Activated T-cell treated with anti-CD3 and anti-CD28 coated beads, Interleukin-2, amount 50 U/mL, for 1 hour (primary cell): ENCODE measurements at regions not wholly inside any gene's neighbourhood (a gene's known extent, or its start where the extent isn't known, plus 50 kb on each side); places are given as distances from the start of the nearest gene placed in this dataset.
"Not testable (repeated sequence)": the region's sequence is repeated elsewhere in the genome, so short reads cannot be mapped to it uniquely, and the experiment has no call there.

ENCODE experiments used
- DNase-seq: peaks from one replicate; pipeline ENCODE4 v3.0.0-alpha.2; 2020

DNA sequence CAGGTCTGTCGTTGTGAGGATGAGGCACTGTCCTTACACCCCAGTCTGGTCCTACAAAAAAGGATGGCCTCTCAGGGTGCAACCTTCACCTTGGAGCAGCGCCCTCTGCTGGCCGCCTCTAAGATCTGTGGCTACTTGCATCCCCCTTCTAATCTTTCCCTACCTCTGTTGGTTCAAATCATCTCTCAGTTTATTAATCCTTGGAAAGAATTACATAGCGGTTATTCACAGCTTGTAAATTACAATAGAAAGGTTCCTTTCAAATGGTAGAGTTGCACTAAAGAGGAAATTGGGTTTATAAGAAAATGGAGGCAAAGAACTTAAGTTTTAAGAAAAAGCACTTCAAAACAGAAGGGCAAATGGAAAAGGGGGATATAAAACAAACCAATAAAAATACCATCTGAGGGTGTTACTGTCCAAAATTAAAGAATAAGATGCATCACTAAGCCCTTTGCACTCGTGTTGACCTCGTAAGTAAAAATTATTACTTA lies 102.0 kb upstream of the PLEKHM1 start:
- DNase-seq = peak; percentile 78

DNA sequence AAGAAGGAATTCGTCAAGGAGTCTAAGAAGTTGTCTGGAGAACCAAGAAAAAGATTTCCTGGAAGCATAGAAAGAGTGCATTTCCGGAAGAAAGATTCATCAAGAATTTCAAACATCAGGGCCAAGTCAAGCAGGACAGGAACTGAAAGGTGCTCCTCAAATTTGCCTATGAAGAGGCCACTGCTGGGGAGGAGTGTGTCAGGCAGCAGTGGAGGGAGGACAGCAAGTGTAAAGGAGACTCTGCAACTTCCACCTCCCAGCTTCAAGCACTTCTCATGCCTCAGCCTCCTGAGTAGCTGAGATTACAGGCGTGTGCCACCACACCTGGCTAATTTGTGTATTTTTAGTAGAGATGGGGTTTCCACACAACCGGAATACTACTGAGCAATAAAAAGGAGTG lies 105.8 kb upstream of the PLEKHM1 start:
- not testable (repeated sequence) for DNase-seq

DNA sequence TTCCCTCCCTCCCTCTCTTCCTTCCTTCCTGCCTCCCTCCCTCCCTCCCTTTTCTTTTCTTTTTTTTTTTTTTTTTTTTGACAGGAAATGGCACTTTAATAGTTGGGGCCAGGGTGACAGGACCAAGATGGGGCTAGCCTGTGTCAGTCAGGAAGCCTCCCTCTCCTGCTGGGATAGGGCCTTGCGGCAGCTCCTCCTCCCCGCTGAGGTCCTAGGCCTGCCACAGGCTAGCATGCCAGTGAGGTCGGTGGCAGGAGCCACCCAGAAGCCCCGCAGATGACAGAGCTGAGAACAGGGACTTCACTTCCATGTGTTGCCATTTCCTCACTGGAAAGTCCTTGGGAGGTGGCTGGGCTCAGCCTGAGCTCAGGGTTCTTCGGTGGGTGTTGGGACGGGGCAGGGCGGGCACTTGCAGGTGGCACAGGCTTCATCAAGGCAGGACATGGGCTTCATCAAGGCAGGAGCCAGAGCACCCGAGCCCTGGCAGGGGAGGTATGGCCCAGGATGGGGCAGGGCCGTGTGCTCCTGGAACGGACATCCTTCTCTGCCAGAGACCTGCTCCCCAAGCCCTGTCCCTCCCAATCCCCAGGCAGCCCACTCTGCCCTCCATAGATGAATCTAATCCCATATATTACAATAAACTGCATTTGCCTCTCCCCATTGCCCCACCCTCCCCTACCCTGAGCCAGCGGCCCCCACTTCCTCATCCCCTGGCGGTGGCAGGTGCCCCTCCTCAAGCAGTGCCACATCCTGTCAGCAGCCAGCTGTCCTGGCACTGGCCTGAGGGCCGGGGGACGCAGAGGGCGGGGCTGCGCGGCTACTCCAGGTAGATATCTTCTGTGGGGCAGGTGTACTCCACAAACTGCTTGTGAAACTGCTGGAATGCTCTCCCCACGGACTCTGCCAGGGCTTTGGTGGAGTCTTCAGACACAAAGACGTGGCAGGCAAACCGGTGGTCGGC lies 109.8 kb upstream of the PLEKHM1 start:
- not testable (repeated sequence) for DNase-seq

DNA sequence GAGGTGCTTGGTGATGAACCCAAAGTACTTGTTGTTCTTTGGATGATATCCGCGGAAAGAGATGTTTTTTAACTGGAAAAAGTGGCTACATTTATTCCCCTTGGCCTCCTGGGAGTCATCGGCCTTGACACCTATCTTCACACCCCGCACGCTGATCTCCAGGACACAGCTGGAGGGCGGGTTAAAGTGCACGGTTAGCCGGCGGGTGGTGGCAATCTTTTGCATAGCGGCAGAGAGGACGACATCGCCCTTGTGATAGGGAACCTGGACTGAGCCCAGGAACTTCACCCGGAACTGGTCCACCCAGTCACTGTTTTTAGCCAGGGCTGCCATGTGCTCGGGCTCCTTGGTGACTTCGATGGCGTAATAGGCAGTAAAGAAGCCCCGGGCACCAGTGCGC lies 110.5 kb upstream of the PLEKHM1 start:
- not testable (repeated sequence) for DNase-seq

DNA sequence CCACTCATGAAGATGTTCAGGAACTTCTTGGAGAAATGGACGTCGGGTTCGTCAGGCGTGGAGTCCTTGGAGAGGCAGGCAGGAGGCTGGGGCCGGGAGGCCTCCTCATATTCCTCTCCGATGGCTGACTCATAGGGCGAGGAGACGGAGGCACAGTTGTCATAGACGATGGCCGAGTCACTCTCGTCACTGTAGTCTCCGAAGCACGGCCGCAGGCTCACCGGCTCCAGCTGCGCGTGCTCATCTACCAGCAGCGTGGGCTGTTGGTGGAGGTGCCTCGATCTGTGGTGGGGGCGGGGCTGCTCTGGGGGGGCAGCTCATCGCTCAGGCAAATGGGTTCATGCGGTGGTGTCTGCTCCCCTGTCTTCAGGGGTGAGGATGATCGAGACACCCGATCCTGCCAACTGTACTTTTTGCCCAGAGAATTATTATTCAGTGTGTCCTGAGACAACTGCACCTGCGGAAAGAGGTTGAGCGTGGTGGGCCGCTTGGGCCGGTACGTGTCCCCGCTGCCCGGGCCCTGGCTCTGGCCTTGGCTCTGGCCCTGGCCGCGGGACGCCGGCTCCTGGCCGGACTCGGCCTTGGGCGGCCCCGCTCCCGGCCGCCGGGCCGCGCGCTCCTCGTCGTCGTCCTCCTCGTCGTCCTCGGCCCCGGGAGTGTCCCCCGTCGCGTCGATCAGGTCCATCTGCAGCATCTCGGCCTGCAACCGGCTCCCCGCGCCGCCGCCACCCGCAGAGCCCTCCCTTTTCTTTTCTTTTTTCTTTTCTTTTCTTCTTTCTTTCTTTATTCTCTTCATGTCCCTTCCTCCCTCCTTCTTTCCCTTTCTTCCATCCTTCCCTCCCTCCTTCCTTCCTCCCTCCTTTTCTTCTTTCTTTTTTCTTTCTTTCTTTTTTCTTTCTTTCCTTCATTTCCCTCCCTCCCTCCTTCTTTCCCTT lies 111.4 kb upstream of the PLEKHM1 start:
- DNase-seq = not testable (repeated sequence)

DNA sequence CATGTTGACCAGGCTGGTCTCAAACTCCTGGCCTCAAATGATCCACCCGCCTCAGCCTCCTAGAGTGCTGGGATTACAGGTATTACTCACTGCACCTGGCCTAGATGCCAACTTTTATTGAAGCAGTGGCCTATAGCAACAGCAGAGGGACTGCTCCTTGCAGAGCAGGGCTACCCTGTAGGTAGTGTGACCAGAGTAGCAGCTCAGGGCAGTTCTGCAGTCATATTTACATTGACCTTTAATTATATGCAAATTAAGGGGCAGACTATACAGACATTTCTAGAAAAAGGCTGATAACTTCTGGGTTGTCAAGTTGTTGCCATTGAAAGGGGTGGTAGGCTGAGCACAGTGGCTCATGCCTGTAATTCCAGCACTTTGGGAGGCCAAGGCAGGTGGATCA lies 115.2 kb upstream of the PLEKHM1 start:
- not testable (repeated sequence) for DNase-seq

DNA sequence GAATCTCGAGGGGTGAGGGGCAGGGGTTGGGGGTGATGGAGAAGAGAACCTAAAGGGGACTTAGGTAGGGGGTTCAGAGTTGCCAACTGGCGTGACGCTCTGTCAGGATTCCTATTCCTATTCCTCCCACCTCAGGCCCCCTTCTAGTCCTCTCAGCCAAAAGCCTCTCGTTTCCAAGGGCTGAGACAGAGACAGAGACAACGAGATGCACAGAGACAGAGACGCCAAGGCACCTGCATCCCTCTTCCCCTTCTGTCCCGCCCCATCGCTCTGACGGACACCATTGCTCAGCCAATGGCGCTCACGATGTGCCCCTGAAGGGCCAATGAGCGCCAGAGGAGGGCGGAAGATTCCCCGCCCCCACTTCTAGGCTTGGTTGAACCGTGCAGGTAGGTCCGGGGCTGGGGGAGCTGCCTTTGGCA lies 129.5 kb upstream of the PLEKHM1 start:
- DNase-seq = peak; percentile 89

DNA sequence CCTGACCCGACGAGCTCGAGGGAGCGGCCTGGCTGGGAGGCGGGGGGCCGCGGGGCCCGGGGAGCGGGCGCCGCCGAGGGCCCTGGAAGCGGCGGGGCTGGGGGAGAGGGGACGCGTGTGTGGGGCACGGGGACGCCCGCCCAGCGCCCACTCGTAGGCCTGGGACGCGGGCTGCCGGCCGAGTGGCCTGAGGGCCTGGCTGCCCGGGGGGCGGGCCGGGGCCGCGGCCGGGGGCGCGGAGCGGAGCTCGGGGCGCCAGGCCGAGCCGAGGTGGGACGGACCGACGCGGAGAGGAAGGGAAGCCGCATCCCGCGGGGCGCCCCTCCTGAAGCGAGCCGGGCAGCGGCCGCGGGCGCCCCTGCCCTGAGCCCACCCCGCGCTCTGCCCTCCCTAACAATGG lies 129.9 kb upstream of the PLEKHM1 start:
- not testable (repeated sequence) for DNase-seq

DNA sequence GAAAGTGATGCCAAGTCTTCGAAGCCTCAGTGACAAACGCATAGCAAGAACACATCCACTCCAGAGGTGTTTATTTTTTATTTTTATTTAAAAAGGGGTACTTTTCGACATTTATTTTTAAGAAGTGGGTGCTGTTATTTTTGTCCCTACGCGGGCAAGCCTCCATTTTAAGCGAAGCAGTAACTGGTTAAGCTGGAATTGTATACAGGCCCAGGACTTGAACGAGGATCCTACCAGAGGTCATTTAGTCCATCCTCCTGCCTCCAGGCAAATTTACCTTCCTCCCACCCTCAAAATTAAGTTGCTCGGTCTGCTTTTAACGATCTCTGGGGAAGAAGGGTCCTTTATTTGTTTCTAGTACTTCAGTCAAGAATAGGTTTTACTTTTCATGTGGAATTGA lies 130.6 kb upstream of the PLEKHM1 start:
- not testable (repeated sequence) for DNase-seq

DNA sequence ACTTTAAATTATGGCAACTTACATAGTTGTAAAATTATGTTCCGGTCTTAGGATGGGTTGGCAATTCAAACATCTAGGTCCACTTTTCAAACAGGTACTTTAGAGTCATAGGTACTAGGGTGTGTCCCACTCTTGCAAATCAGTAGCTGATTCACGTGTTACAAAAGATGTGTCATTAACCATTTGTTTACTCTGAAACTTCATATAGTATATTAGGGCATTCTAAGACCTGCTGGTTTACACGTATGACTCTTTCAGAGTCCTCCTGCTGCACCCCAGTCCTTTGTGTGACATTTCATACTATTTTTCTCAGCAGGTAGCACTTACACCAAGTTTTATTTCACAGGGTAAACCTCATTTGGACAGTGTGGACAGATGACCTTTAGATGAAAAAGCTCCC lies 131.8 kb upstream of the PLEKHM1 start:
- DNase-seq = not testable (repeated sequence)

DNA sequence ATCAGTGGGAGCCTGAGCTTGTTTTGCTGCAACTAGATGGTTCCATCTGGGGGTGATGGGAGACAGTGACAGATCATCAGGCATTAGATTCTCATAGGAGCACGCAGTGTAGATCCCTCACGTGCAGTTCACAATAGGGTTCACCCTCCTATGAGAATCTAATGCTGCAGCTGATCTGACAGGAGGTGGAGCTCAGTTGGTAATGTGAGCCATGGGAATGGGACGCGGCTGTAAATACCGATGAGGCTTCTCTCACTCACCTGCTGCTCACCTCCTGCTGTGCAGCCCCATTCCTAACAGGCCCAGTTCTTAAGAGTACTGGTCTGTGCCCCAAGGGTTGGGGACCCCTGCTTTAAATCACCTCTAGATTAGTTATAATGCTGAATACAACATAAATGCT lies 137.5 kb upstream of the PLEKHM1 start:
- DNase-seq = no peak

DNA sequence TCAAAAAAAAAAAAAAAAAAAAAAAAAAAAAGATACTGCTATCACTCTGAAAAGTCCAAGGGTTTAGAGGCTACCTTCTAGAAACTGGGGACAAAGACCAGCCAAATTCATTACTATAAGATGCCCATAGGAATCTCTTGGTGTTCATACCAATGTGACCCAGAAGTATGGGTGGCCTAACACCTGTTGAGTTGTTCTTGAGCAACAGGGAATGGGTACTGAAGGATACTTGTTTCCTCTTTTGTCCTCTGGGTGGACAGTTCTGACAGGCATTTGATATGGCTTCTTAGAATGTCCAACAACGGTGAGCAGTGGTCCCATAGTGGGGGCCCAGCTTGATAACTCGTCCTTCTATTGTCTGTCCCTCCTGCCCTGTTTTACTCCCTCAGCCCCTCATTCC lies 141.4 kb upstream of the PLEKHM1 start:
- DNase-seq = no peak

DNA sequence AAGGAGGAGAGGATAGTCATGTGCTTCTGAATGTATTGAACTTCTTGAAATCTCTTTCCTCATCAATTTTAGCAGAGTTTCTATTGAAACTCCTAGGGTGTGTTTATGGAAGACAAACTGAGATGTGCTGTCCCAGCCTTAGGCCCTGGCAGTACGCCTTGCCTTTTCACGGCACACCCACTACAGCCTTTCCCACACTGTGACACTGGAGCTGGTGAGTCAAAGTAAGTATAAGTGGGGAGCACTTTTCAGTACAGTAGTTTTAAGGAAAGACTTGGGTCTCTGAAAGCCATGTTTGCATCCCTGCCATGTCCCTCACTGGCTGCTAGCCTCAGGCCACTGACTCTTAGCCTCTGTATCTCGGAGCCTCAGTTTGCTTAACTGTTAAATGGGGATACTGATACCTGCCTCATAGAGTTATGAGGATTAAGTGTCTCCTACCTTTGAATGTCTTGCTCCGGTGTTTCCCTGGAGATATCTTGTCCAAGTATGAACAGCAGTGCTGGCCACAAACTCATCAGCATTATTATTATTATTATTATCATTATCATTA lies 144.7 kb upstream of the CRHR1 start:
- no peak for DNase-seq

DNA sequence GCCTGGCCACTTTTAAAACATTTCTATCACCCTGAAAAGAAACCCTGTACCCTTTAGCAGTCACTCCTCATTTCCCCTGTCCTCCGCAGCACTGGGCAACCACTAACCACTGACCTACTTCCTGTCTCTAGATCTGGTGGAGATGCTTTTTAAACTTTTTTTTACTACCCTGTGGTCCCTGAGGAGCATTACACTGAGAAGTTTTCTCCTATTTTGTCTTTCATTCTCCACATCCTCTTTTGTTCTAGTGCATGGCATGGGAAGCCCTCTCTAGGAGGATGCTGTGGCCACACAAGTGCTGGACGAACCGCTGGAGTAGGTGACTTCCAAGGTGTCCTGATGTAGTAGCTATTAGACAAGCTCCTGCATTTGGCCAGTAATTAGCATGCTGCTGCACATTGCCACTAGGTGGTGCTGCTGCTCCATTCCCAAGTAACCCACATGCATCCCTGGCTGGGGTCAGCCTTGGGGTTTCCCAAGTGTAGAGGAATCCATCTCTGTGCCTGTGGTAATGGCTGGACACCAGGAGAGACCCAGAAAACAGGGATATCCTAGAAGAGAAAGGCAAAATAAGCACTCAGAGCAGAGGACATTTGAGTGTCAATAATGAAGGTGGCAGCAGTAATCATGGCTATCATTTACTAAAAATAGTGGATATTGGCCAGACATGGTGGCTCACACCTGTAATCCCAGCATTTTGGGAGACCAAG lies 143.8 kb upstream of the CRHR1 start:
- DNase-seq = peak; percentile 75

DNA sequence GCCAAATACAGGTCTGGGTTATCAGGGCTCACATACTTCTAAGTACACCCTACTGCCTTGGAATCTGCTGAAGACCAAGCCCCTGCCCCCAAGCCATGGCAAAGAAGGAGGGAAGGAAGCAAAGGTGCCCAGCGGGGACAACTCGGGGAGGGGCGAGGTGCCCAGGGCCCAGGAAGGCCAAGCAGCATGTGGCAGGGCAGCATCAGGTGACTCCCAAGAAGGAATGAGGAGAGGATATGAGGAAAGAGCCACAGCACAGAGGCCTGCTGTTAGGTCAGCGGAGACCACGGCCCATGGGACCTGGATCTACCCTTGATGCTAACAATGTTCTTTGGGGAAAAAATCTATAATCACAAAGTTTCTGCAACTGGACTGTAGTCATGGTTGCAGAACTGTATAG lies 142.6 kb upstream of the CRHR1 start:
- DNase-seq = no peak

DNA sequence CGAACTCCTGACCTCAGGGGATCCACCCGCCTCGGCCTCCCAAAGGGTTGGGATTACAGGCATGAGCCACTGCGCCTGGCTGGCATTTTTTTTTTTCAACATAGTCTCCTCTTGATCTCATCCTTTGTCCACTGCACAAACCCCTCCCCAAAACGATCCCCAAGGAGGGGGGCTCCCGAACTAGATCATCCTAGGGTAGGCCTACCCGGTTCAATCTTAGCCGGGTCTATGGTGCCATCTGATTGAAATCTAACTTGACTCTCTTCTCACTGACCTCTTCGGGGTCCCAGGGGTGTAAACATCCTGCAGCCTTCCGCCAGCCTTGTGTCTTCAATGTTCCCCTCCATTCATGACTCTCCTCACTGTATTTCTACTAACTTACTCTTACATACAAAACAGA lies 140.5 kb upstream of the CRHR1 start:
- DNase-seq = no peak

DNA sequence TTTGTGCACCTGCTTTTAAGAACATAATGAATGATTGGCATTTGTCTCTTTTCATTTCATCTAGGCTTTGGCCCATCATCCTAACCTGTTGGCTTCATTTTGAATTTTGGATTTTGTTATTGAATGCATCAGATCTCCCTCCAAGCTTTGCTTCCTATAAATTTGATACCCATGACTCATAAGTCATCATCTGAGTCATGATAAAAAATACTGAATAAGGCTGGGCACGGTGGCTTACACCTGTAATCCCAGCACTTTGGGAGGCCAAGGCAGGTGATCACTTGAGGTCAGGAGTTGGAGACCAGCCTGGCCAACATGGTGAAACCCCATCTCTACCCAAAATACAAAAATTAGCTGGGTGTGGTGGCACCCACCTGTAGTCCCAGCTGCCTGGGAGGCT lies 139.5 kb upstream of the CRHR1 start:
- DNase-seq = not testable (repeated sequence)

DNA sequence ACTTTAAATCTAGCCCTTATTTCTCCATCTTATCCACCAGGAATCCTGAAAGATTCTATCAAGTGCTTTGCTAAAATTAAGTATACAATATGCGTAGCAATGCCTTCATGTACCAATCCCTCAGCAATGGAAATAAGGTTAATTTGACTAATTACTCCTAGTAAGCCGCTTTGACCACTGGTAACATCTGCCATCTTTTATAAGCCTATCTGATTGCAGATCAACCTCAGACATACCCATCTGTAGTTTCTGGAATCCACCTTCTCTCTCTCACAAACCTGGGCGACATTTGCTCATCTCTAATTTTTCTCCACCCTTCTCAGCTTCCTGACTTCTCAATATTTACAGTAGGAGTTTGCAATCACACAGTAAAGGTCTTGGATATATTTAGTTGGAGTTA lies 138.8 kb upstream of the CRHR1 start:
- no peak for DNase-seq

DNA sequence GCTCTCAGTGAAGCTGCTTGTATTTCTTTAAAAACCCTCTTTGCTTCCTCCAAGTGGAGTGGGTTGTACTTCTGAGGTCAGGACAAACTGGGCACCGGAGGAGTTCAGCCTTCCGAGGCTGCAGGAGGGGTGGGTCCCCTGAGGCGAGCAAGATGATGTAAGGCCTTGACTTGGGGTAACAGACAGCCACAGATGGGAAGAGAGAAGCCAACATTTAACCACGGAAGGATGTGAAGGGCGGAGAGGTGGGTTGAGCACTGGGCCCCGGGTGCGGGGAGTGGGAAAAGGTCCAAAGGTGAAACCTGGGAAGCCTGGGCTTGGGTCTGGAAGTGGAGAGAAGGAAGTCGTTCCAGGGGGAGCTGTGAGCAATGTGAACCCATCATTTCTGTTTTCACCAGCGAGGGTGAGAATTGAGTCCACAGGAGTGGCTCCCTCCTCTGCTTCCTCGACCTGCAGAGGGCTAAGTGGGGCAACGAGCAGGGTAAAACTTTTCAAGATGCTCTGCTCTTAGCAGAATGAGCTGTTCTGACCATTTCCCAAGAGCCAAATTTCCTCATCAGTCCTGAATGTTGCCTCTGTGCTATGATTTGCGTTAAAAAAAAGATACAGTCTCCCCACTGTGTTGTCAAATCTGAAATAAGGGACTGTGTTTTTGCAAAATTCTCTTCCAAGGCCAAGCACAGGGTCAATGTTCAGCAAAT lies 137.7 kb upstream of the CRHR1 start:
- no peak for DNase-seq

DNA sequence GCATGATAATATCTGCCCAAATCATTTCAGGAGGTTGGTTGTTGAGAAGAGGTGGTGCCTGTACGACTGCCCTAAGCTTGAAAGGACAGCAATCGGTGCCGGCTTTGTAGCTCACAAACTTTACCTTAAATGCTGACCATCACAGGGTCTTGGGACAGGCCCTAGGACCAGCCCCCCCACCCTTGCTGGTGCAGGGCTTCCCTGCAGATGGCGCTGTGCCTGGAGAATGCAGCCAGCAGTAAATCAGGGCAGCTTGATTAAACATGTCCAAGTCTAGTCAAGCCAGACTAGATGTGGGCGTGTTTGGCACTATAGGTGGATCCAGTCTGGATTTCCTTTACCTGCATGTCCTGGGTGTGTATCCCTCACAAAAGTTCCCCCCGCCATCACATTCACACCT lies 135.5 kb upstream of the CRHR1 start:
- DNase-seq = no peak

DNA sequence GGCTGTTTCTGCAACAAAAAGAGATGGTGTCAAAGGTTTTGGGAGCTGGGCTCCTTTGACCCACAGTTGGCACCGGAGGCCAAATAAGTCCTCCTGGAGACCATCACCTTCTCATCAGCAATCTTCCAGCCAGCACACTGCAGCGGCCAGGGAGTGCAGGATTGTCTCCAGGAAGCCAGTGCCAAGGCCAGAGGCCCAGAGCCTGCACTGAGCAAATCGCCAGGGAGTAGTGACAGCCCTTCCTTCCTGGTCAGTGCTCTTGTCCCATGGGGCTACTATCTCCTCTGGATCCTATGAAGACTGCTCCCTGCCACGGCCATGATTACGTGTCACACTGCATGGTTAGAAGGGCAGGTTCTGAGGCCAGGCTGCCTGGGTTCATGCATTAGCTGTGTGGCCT lies 134.3 kb upstream of the CRHR1 start:
- no peak for DNase-seq

DNA sequence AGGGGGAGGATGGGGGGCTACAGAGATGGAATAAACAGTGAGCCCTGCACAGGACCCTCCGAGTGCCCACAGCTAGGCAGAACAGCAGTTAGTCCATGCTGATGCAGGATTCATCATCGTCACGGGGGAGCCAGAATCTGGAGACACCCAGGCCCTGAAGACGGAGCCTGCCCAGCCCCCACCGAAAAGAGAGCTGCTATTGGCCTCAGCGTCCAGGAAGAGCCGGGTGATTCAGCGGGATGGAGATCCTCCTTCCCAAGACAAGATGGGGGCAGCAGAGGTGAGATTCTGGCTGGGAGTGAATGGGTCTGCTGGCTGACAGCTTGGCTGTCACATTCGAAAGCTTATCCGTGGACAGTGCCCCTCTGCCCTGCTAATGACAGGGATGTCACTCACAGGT lies 133.6 kb upstream of the CRHR1 start:
- no peak for DNase-seq
